HG03196 (cell line): ENCODE measurements at regions not wholly inside any gene's neighbourhood (a gene's known extent, or its start where the extent isn't known, plus 50 kb on each side); places are given as distances from the start of the nearest gene placed in this dataset.

Experiments
- ATAC-seq: cut with Tn5 transposase; IDR thresholded peaks from one replicate; pipeline ENCODE4 v1.9.1; 2021; ENCODE audit not compliant: unreplicated experiment

DNA sequence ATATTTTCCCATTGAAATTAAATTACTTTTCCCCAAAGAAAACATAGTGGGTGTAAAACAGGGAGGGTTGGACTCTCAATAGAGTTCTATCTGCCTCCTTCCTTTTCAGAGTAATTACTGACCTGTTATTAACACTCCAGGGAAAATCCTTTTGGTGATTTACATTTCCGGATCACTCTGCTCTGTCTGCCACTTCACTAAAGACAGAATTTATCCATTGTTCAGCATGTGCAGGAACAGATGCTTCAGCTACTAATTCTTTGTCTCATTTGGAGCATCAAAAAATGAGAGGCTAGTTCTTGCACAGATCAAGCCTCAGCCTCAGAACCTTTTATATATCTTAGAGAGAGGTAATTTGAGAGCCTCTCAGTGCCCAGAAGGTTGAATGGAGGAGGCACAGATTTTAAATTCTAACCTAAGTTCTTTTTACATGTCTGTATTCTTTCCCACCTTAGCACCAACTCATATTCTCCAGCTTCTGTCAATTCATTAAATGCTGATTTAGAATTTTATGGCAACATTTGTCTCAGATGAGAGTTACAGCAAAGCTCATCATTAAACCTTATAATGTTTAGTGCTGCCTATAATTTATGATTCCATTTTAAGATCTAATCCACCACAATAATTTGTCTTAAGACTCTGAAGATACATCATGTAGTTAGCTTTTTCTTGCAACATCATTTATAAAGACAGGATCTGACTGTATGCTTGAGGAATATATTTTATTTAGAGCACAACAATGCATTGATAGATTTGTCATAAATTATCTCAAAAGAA, 1494.4 kb downstream of the STIM2 start:
- ATAC-seq, result no peak

DNA sequence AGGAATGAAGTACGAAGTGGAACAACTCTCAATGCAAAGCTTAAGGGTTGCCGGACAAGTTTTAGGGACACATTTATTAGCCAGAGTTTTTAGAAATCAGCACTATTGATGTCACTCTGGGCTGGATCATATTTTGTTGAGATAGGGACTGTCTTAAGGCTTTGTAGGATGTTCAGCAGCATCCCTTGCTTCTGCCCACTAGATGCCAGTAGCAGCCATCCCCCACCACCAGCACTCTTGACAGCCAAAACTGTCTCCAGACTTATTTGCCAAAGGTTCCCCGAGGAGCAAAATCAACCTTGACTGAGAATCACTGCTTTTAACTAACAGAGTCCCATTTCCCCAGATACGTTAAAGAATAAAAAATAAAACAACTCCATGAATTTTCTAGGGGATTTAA, 1497.3 kb downstream of the STIM2 start:
- no peak for ATAC-seq

DNA sequence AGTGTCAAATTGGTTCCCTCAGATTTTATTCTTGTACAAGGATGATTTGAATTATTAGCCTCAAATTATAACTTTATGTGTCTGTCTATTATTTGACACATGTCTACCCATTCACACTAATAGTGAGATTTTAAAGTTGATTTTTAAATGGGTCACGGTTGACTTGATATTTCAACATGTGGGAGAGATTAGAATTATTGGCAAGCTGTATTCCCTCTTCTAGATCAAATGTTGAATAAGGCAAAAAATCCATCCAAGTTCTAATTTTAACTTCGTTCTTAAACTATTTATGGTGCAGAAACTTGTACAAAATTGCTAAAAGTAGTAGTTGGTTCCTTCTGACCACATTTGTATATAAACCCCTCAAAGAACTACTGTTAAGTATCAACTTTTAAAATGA, 1498.0 kb downstream of the STIM2 start:
- ATAC-seq, result no peak

DNA sequence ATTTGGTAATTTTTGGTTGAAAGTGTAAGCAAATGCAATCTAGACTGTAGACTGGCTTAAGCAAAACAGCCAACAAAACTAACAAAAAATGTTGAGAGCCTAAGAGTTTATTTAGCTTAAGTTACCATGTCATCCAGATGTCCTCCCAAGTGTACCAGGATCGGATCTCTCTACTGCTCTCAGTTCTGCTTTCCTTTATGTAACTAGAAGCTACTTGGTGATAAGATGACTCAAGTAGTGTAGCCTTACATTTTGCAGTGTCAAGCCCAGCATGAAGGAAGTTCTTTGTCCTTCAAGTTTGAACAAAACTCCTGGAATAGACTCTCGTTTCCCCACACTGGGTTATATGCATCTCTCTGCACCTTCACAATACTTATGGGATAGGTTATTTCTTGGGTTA, 1500.0 kb downstream of the STIM2 start:
- no peak for ATAC-seq

DNA sequence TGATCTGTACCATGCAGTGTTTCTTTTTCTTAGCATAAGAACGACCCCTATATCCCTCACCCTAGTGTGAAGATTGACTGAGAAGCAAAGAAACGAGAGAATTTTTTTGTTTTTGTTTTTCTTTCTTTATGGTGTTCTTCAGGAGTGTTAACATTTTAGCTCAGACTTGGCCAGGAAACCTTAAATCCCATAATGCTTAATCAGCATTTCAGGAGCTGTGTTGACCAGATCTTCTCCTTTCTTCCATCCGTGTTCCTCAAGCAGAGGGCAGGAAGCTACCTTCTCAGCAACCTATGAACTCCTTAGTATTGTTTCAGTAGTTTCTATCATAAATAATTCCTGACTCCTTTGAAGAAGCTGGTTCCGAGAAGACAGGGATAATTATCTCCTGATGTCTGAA, 1501.5 kb downstream of the STIM2 start:
- no peak for ATAC-seq

DNA sequence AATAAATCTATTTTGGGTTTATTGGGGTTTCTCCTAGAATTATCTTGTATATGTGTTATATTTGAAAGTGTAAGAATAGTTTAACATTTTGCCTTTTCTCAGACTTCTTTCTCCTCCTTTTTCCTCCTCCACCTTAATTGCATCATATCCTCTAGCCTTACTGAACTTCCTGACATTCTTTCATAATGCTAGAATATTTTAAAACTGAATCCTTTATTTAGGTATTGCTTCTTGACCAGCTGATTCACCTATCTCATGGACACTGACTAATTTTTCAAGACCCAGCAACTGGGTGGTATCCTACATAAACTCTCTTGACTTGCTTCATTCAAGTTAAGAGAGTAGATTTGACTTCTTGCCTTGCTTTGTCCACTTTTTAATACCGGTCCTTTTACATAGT, 1508.9 kb downstream of the STIM2 start:
- ATAC-seq, result no peak

DNA sequence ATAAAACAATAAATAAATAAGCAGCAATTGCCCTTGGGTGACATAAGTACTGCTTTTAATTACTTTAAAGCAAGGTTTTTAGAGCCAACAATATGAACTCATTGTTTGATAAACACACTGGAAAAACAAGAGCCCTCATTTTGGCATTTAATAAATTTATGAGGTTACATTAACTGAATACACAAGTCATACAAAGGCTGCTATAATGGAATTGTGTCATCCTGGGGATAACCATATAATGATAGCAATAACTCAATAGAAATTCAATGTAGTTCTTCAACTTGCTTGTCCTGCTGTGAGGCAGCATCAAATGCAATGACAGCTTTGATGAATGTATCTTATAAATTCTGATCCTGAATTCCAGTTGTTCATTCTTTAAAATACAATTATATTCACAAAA, 1512.5 kb downstream of the STIM2 start:
- ATAC-seq, result no peak

DNA sequence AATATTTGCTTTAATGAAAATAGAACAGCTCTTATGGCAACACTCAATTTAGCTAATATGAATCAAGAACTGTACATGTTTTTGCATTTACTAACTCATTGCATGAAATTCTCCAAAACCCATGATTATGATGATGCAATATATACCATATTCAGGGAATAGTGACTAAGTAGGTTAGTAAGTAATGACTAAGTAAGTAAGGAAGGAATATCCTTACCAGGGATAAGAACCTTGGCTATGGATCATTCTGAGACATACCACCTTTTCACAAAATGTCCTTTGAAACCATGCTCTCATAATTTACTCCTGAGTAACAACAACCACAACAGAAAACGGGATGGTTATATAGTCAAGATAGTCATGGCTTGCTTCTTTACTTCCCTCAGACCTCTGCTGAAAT, 1513.0 kb downstream of the STIM2 start:
- ATAC-seq, result no peak

DNA sequence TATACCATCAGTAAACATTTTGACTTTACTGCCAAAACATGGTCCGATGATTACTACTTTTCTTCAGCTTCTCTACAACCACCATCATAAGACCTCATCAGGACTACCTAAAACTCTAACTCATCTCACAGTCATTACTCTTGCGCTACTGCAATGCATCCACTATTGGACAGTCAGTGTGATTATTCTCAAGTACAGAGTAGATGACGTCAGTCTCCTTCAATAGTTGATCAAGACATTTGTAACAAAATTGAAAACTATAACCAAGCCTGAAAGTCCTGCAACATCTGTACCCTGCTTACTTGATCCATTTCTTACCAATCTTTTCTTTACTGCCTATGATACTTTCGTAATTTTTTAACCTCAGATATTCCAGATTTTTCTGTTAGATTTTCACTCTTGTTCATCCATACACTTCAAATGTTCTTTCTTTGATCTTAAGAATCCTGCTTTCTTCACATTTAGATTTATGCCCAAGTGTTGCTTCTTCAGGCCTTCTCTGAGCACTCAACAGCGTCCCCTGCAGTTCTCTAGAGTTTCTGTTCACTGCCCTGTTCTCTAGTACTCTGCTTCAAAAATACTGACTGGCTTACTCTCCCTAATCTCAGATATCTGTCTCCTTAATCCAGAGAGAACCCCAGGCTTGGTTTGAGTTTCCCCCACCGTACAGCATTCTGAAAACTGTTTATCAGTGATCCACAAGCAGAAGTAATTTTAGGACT, 1517.6 kb downstream of the STIM2 start:
- no peak for ATAC-seq

DNA sequence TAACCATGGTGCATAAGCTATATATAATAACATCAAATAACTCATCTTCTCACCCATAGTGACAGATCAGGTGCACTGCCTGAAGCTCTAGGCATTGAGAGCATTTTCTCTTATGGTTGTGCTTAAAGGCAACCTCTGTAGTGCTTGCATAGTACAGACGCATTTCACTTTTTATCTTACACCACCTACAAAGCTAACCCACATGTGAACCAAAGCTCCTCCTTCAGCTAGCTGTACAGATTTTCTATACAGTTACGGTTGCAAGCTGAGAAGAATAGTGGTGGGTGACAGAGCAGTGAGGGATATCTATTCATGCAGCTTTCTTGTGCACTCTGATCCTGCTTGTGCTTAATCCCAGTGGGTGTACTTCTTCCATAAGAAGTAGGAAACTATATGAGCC, 1525.2 kb downstream of the STIM2 start:
- no peak for ATAC-seq

DNA sequence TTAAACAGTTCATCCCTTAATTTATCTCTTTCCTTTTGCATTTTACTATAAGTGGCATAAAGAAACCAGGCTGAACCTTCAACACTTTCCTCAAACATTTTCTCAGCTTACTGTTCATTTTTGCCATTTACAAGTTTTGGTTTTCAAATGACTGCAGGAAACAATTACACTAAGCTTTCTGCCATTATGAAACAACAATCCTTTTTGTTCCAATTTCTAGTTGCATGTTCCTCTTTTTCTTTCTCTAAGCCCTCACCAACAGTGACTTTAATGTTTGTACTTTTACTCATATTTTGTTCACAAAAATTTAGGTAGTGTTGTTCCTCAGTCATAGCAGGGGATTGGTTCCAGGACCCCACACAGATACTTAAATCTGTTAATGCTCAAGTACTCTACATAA, 1526.1 kb downstream of the STIM2 start:
- no peak for ATAC-seq

DNA sequence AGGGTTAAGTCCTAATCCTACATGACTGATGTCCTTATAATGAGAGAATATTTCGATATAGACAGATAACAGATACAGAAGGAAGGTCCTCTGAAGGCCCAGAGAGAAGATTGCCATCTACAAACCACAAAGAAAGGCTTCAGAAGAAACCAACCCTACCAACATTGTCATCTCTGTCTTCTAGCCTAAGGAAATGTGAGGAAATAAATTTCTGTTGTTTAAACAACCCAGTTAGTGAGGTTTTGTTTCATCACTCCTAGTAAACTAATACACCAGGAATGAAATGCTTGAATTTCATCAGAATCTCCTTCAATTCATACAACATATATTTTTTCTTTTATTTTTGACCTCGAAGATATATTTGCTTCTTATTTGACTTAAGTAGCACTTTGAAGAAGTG, 1527.8 kb downstream of the STIM2 start:
- ATAC-seq, result no peak

DNA sequence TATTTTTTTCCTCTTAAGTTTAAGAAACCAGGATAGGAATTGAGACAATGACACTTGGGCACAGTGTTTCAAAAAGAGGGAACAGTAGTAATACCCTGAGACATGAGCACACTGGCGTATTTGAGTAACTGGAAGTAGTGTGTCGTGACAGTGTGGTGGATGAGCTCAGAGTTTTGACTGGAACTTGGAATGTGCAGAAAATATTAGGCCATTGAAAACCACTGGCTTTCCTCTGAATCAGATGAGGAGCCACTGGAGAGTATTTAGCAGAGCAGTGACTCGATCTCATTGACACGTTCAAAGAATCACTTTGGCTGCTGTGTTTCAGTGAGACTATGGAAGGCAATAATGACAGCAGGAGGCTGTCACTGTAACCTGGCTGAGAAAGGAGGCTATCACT, 1531.2 kb downstream of the STIM2 start:
- no peak for ATAC-seq

DNA sequence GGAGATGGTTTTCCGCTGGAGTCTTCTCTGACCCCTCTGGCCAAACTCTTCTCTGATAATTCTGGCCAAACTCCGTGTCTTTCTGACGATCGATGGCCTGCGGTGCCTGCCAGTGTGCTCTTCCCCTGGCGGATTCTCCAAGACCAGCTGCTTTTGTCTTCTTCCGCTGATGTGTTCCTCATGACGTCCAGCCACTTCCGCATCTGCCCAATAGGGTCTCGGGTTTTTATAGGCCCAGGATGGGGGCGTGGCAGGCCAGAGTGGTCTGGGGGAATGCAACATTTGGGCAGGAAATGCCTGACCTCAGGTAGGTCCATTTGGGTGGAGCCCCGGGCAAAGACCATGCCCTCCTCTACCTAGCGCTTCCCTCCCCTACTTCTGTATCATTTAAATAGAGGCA, 1542.1 kb downstream of the STIM2 start:
- ATAC-seq, result no peak

DNA sequence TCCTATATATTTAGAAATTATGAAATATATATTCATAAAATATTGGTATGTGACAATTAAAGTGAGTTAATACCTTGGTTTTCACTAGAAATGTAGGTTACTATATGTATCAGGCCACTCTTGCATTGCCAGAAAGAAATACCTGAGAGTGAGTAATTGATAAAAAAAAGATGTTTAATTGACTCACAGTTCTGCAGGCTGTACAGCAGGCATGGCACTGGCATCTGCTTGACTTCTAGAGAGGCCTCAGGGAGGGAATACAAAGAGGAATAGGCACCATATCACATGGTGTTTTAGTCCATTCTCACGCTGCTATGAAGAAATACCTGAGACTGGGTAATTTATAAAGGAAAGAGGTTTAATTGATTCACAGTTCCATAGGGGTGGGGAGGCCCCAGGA, 1560.6 kb downstream of the STIM2 start:
- no peak for ATAC-seq

DNA sequence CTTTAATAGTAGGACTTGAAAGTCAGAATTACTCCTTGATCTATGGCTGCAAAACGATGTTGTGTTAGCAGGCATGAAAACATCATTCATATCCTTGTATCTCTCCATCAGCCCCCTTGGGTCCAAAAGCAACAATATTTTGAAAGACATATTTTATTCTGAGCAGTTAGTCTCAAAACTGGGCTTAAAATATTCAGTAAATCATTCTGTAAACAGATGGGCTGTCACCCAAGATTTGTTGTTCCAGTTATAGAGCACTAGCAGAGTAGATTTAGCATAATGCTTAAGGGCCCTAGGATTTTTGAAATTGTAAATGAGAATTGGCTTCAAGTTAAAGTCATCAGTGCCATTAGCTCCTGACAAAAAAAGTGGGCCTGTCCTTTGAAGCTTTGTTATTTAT, 1565.6 kb downstream of the STIM2 start:
- no peak for ATAC-seq

DNA sequence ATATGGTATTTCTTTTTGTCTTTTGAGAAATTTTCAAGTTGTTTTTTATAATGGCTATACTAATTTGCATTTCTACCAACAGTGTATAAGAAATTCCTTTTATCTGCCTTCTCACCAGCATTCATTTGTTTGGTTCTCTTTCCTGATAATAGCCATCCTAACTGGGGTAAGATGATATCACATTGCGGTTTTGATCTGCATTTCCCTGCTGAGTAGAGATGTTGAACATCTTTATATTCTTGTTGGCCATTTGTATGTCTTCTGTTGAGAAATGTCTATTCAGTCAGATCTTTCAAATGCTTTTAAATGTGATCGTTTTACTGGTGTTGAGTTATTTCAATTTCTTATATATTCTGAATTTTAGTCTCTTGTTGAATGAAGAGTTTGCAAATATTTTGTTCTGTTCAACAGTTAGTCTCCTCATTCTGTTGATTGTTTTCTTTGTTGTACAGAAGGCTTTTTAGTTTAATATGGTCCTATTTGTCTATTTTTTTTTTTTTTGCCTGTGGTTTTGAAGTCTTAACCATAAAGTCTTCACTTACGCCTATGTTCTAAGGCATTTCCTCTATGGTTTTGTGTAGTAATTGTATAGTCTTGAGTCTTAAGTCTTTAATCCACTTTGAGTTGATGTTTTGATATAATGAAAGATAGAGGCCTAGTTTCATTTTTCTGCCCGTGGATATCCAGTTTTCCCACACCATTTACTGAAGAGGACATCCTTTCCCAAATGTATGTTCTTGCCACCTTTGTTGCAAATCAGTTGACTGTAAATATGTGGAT, 1566.9 kb downstream of the STIM2 start:
- ATAC-seq, result no peak

DNA sequence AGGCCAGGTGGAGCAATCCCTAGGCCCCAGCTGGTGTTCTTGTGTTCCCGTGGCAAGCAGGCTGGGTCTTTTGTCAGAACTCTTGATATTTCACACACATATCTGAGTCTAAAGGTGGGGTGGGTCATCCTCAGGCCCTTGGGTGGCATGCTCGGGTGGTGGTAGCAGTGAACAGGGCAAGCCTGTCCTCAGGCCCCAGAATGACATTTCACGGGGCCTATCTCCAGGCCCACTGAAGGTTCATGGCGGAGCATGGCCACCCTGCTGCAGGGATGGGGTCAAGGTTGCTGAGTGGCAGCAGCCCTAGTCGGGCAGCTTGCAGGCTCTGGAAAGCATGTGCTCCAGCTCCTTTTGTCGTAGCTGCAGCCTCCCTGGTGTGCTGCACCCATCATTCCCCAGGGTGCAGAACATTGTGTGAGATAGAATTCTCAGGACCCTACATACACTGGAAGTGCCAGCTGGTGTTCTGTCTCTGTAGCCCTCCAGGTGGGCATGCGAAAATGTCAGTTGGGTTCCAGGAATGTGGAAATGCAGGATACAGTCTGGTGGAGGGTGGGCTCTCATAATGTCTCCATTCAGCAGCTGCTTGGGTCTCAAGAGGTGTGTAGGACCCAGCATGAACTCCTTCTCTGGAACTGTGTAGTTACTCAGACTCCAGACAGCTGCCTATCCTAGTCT, 1571.8 kb downstream of the STIM2 start:
- ATAC-seq, result no peak

DNA sequence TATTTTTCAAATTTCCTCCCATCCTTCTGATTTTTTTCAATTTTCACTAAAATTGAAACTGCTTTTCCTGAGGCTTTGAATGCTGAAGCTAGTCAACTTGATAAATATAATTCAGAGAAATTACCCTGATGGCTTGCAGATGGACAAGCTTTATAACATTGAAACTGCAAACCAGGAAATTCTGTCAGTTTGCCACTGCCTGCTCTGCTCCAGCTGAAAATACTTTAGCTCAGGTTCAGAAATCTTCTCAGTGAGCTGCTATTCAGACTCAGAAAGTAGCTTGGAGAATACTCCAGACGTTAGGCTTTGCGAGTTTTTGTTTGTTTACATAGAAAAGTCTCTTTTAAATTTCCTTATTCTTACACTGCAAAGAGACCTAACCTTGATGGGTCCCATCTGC, 1574.7 kb downstream of the STIM2 start:
- ATAC-seq, result no peak

DNA sequence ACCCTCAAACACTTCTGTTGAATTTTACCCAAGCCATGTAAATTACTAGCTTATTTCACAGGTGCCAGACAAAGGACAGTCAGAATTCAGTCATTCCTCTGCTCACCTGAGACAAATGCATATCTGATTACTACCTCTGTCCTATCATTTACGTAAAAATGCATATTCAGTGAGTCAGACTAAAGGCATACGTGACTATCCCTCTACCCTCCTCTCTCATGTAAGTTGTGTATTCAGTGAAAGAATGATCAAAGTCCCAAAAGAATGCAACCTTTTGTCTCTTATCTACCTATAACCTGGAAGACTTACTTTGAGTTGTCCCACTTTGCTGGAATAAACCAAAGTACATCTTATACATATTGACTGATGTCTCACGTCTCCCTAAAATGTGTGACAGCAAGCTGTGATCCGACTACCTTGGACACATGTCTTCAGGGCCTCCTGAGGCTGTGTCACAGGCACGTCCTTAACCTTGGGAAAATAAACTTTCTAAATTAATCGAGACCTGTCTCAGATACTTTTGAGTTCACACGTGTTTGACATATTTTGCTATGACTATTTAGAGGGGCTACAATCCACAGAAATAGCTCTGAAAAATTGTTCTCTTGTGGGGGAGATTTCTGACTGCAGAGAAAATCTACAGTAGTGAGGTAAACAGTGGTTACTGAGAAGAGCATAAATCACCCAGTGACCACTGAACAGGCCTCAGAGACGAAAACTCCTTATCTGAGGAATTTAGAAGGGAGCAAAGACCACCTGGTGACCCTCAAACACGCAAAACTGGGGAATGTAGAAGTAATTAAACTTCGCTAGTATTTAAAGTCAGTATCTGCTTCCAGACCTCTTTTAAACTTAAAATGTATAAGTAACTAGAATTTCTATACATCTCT, 1575.8 kb downstream of the STIM2 start:
- ATAC-seq, result no peak
